Muscle of leg (tissue), 3 donors: ENCODE measurements at regions not wholly inside any gene's neighbourhood (a gene's known extent, or its start where the extent isn't known, plus 50 kb on each side); places are given as distances from the start of the nearest gene placed in this dataset.

Experiments
- DNase-seq: peaks from one replicate; pipeline ENCODE4 v3.0.0; 2013
- H3K27ac ChIP-seq: one replicate; pipeline ENCODE4 v1.5.1; 2013; ENCODE audit warnings: mild to moderate bottlenecking, low read length, control low read depth
- H3K27me3 ChIP-seq: one replicate; pipeline ENCODE4 v1.6.1; 2013; ENCODE audit warnings: low read length; ENCODE audit not compliant: control insufficient read depth, insufficient read depth
- H3K36me3 ChIP-seq: one replicate; pipeline ENCODE4 v1.6.1; 2013; ENCODE audit warnings: low read length; ENCODE audit not compliant: control insufficient read depth, insufficient read depth
- H3K4me1 ChIP-seq: one replicate; pipeline ENCODE4 v1.6.1; 2013; ENCODE audit warnings: low read length; ENCODE audit not compliant: control insufficient read depth, insufficient read depth
- H3K4me3 ChIP-seq: one replicate; pipeline ENCODE4 v1.5.1; 2013; ENCODE audit warnings: low read length, control low read depth
- H3K9me3 ChIP-seq: replicated peaks from 2 replicates; pipeline ENCODE4 v1.6.1; 2013; ENCODE audit warnings: low read depth, low read length; ENCODE audit not compliant: control insufficient read depth
- WGBS: methylation state at CpG from one replicate; pipeline ENCODE4 v1.1.5; 2013; ENCODE audit warnings: missing lambda C conversion rate; ENCODE audit not compliant: insufficient coverage; 5-methylcytosine and 5-hydroxymethylcytosine counted together

- no peak for DNase-seq
- Histone ChIP-seq H3K27me3 (no peaks in the 10 kb centered on the region), H3K36me3 (no peaks in the 10 kb centered on the region), H3K4me3 (no peak overlapping the region), H3K9me3 (no peaks in the 10 kb centered on the region), H3K4me1 (no peaks in the 10 kb centered on the region), H3K27ac (no peak overlapping the region)
- WGBS, result no CpG with 5 or more reads among the region's 1 CpG
Observed at GRCh38 chr1:81600363-81600762, 200.4 kb upstream of the ADGRL2 start.

DNA sequence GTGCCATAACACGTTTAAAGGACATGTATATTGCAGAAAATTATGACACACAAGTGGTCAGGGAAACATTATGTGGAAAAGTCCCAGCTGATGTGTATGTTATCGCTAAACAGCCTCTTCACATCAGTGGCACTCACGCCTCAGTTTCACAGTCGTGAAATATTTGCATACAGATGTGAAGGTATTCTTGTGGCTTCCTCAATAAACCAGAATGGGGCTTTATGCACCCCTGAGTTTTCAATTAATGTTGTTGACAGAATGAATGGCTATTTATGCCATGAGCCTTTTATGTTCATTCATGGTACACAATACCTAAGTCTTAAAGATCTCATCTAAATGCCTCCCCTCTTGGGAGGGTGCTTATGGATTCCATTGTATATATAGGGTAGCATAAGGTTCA lies 202.1 kb upstream of the ADGRL2 start:
- Histone ChIP-seq H3K27me3 (no peaks in the 10 kb centered on the region), H3K9me3 (no peaks in the 10 kb centered on the region), H3K27ac (no peak overlapping the region), H3K36me3 (no peaks in the 10 kb centered on the region), H3K4me3 (no peak overlapping the region), H3K4me1 (no peaks in the 10 kb centered on the region)
- WGBS, result 89% methylated on average over 3 of the region's 4 CpGs
- DNase-seq, result no peak

- Histone ChIP-seq H3K4me3 (no peak overlapping the region), H3K27ac (no peak overlapping the region), H3K4me1 (no peaks in the 10 kb centered on the region), H3K9me3 (no peaks in the 10 kb centered on the region), H3K36me3 (no peaks in the 10 kb centered on the region), H3K27me3 (no peaks in the 10 kb centered on the region)
- WGBS, result no CpG with 5 or more reads among the region's 3 CpGs
- DNase-seq, result no peak
Observed at GRCh38 chr1:81597720-81598426, 202.9 kb upstream of the ADGRL2 start.

GRCh38 chr1:81596341-81596740 lies 204.4 kb upstream of the ADGRL2 start:
- H3K4me3 ChIP-seq, result no peak overlapping the region
- no peak for DNase-seq
- H3K27me3 ChIP-seq, result no peaks in the 10 kb centered on the region
- 93% methylated on average over 6 of the region's 14 CpGs for WGBS
- no peaks in the 10 kb centered on the region for H3K9me3 ChIP-seq
- no peaks in the 10 kb centered on the region for H3K36me3 ChIP-seq
- no peak overlapping the region for H3K27ac ChIP-seq
- no peaks in the 10 kb centered on the region for H3K4me1 ChIP-seq

DNA sequence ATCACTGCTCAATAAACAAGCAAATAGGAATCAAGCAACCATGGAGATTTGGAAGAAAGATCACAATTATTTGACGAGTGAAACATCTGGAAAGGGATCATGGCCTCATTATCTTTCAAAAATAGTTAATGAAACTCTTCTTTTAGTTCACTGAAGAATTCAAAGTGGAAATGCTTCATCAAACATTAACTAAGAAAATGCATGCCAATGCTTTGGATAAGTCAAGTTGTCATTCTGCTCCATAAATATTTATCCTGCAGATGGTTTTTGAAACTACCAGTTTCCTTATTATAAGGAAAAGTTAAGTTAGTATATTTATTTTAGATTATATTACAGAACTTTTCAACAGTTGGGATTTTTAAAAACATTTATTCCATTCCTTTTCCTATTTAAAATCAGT lies 206.5 kb upstream of the ADGRL2 start:
- Histone ChIP-seq H3K4me1 (no peaks in the 10 kb centered on the region), H3K9me3 (no peaks in the 10 kb centered on the region), H3K36me3 (no peaks in the 10 kb centered on the region), H3K27me3 (no peaks in the 10 kb centered on the region), H3K4me3 (no peak overlapping the region), H3K27ac (no peak overlapping the region)
- no CpG with 5 or more reads among the region's 1 CpG for WGBS
- DNase-seq, result no peak

DNA sequence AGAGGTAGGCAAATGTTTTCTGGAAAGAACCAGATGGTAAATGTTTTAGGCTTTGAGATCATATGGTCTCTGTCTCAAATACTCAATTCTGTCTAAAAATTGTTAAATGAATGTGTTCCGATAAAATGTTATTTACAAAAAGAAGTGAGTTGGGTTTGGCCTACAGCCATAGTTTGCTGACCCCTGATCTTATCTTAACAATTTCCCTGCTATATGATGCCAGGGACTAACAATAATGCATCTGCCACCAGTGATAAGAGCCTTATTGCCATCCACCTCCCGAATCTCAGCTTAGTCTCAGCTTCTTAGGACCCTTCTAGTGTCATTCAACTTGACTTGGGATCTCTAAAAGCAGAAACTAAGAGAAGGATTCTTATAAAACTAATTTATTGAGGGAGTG lies 208.5 kb upstream of the ADGRL2 start:
- H3K27me3 ChIP-seq, result no peaks in the 10 kb centered on the region
- no peak overlapping the region for H3K4me3 ChIP-seq
- H3K36me3 ChIP-seq, result no peaks in the 10 kb centered on the region
- no peak overlapping the region for H3K27ac ChIP-seq
- DNase-seq, result no peak
- no CpG with 5 or more reads among the region's 2 CpGs for WGBS
- H3K4me1 ChIP-seq, result no peaks in the 10 kb centered on the region
- no peaks in the 10 kb centered on the region for H3K9me3 ChIP-seq

- H3K4me1 ChIP-seq, result no peaks in the 10 kb centered on the region
- WGBS, result 73% methylated on average over 2 of the region's 5 CpGs
- no peak overlapping the region for H3K27ac ChIP-seq
- H3K27me3 ChIP-seq, result no peaks in the 10 kb centered on the region
- H3K4me3 ChIP-seq, result no peak overlapping the region
- H3K9me3 ChIP-seq, result no peaks in the 10 kb centered on the region
- no peak for DNase-seq
- no peaks in the 10 kb centered on the region for H3K36me3 ChIP-seq
Observed at GRCh38 chr1:81590171-81590570, 210.6 kb upstream of the ADGRL2 start.

DNA sequence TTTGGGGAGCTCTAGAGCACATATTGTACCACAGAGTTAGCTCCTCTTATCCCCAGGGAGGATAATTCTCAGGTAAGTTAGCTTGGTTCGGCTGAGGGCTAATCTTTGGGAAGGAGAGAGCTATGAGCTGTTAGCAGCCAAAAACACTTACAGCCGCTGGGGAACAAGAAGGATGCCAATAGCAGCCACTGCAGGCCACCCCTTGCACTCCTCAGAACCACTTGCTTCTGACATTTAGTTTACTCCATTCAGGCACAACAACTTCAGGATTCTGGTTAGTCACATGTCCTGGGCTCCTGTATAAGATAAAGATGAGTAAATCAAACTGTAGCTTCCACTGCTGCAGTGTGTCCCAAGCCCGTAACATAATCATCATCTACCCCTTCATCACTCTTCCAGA lies 212.6 kb upstream of the ADGRL2 start:
- H3K27me3 ChIP-seq, result no peaks in the 10 kb centered on the region
- H3K4me1 ChIP-seq, result no peaks in the 10 kb centered on the region
- DNase-seq, result no peak
- no peaks in the 10 kb centered on the region for H3K36me3 ChIP-seq
- no peaks in the 10 kb centered on the region for H3K9me3 ChIP-seq
- no peak overlapping the region for H3K4me3 ChIP-seq
- no peak overlapping the region for H3K27ac ChIP-seq
- no CpG with 5 or more reads among the region's 3 CpGs for WGBS

DNA sequence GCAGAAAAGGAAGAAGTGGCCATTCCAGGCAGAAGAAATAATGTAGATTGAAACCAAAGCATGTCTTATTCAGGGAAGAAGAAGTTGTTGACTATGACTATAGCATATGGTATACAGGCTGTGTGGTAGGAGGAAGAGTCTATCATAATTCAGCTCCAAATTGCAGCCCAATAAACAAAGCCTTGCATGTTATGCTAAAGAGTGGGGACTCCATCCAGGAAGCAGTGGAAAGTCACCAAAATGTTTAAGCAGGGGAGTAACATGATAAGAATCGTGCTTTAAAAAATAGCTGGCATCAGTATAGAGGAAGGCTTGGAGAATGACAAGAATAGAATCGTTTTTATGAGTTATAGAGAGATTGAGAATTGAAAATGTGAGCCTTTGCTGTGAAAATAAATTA lies 213.3 kb upstream of the ADGRL2 start:
- H3K27me3 ChIP-seq, result no peaks in the 10 kb centered on the region
- no peaks in the 10 kb centered on the region for H3K4me1 ChIP-seq
- no peak overlapping the region for H3K4me3 ChIP-seq
- H3K27ac ChIP-seq, result no peak overlapping the region
- DNase-seq, result no peak
- 57% methylated on average over 1 of the region's 2 CpGs for WGBS
- H3K36me3 ChIP-seq, result no peaks in the 10 kb centered on the region
- H3K9me3 ChIP-seq, result no peaks in the 10 kb centered on the region

GRCh38 chr1:81585371-81585770 lies 215.4 kb upstream of the ADGRL2 start:
- H3K4me3 ChIP-seq, result no peak overlapping the region
- peak; percentile 4 for DNase-seq

GRCh38 chr1:81584398-81584797 lies 216.3 kb upstream of the ADGRL2 start:
- H3K27ac ChIP-seq, result no peak overlapping the region
- H3K4me1 ChIP-seq, result no peaks in the 10 kb centered on the region
- no peak overlapping the region for H3K4me3 ChIP-seq
- no peaks in the 10 kb centered on the region for H3K36me3 ChIP-seq
- WGBS, result no CpG with 5 or more reads among the region's 6 CpGs
- H3K27me3 ChIP-seq, result no peaks in the 10 kb centered on the region
- DNase-seq, result no peak
- H3K9me3 ChIP-seq, result no peaks in the 10 kb centered on the region

More at GRCh38 chr1:81585371-81585770, 215.4 kb upstream of the ADGRL2 start:
- Histone ChIP-seq H3K36me3 (no peaks in the 10 kb centered on the region), H3K4me1 (no peaks in the 10 kb centered on the region), H3K27me3 (no peaks in the 10 kb centered on the region), H3K27ac (no peak overlapping the region), H3K9me3 (no peaks in the 10 kb centered on the region)
- WGBS, result no CpG with 5 or more reads among the region's 2 CpGs
